ENCODE measurements at regions not wholly inside any gene's neighbourhood (a gene's known extent, or its start where the extent isn't known, plus 50 kb on each side); places are given as distances from the start of the nearest gene placed in this dataset.

DNA sequence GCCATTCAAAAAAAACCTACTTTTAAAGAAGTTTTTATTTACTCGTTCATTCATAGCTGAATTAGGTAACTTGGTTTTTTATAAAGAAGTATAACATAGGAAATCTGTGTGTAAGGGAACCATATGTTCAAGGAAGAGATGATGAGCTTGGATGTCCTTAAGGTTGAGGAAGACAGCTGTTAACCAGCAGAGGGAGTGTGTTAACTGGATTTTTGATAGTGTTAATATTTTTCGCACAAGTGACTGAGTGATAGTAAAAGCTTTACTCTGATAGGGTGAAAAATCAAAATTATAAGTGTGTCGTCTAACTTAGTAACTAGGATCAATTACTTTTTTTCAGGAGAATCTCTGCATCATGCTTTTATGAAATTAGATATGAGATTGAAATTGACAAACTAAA lies 134.7 kb downstream of the ARL5B start:
- TF ChIP-seq, protein P1, sequence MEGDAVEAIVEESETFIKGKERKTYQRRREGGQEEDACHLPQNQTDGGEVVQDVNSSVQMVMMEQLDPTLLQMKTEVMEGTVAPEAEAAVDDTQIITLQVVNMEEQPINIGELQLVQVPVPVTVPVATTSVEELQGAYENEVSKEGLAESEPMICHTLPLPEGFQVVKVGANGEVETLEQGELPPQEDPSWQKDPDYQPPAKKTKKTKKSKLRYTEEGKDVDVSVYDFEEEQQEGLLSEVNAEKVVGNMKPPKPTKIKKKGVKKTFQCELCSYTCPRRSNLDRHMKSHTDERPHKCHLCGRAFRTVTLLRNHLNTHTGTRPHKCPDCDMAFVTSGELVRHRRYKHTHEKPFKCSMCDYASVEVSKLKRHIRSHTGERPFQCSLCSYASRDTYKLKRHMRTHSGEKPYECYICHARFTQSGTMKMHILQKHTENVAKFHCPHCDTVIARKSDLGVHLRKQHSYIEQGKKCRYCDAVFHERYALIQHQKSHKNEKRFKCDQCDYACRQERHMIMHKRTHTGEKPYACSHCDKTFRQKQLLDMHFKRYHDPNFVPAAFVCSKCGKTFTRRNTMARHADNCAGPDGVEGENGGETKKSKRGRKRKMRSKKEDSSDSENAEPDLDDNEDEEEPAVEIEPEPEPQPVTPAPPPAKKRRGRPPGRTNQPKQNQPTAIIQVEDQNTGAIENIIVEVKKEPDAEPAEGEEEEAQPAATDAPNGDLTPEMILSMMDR (IDR thresholded peaks at IDR 0.05), result peak in 4 of 5 experiments; percentile 25 to 31 (median 26)
- TF ChIP-seq EP300 (IDR thresholded peaks at IDR 0.05; ENCODE audit: low read depth) (no peak), POLR2AphosphoS5 (IDR thresholded peaks at IDR 0.05) (no peak)
